Smooth muscle cell of the brain vasculature (primary cell): ENCODE measurements at regions not wholly inside any gene's neighbourhood (a gene's known extent, or its start where the extent isn't known, plus 50 kb on each side); places are given as distances from the start of the nearest gene placed in this dataset.
"Not testable (repeated sequence)": the region's sequence is repeated elsewhere in the genome, so short reads cannot be mapped to it uniquely, and the experiment has no call there.

Source experiments
- DNase-seq: peaks from one replicate; pipeline ENCODE4 v3.0.0-alpha.2; 2012; ENCODE audit warnings: low read depth, low spot score

GRCh38 chr10:131363416-131363815, 51.9 kb upstream of the TCERG1L start:
- DNase-seq = no peak

GRCh38 chr10:131371571-131371970, 60.0 kb upstream of the TCERG1L start:
- no peak for DNase-seq

GRCh38 chr10:131381576-131381975, 70.1 kb upstream of the TCERG1L start:
- DNase-seq = no peak

GRCh38 chr10:131385161-131385872, 73.8 kb upstream of the TCERG1L start:
- not testable (repeated sequence) for DNase-seq

- DNase-seq = no peak
These were observed 75.6 kb upstream of the TCERG1L start for GRCh38 chr10:131387018-131387529.

GRCh38 chr10:131391936-131392335, 80.4 kb upstream of the TCERG1L start:
- DNase-seq = no peak

GRCh38 chr10:131396121-131397050, 84.9 kb upstream of the TCERG1L start:
- DNase-seq = no peak

GRCh38 chr10:131398166-131398565, 86.6 kb upstream of the TCERG1L start:
- no peak for DNase-seq

GRCh38 chr10:131399981-131400380, 88.5 kb upstream of the TCERG1L start:
- no peak for DNase-seq

- DNase-seq = no peak
These were observed 89.0 kb upstream of the TCERG1L start for GRCh38 chr10:131400513-131400912.

GRCh38 chr10:131402771-131403650, 91.5 kb upstream of the TCERG1L start:
- no peak for DNase-seq

GRCh38 chr10:131403936-131404335, 92.4 kb upstream of the TCERG1L start:
- DNase-seq = no peak

- DNase-seq = no peak
These were observed 93.4 kb upstream of the TCERG1L start for GRCh38 chr10:131404886-131405285.

- DNase-seq = no peak
These were observed 95.3 kb upstream of the TCERG1L start for GRCh38 chr10:131406676-131407392.

- no peak for DNase-seq
These were observed 107.2 kb upstream of the TCERG1L start for GRCh38 chr10:131418681-131419080.

- DNase-seq = no peak
These were observed 108.3 kb upstream of the TCERG1L start for GRCh38 chr10:131419797-131420196.

- DNase-seq = no peak
These were observed 109.3 kb upstream of the TCERG1L start for GRCh38 chr10:131420867-131421266.

- no peak for DNase-seq
These were observed 109.9 kb upstream of the TCERG1L start for GRCh38 chr10:131421381-131421780.

- no peak for DNase-seq
These were observed 111.2 kb upstream of the TCERG1L start for GRCh38 chr10:131422731-131423130.

GRCh38 chr10:131424053-131424452, 112.5 kb upstream of the TCERG1L start:
- no peak for DNase-seq
